ENCODE measurements at regions not wholly inside any gene's neighbourhood (a gene's known extent, or its start where the extent isn't known, plus 50 kb on each side); places are given as distances from the start of the nearest gene placed in this dataset.

DNA sequence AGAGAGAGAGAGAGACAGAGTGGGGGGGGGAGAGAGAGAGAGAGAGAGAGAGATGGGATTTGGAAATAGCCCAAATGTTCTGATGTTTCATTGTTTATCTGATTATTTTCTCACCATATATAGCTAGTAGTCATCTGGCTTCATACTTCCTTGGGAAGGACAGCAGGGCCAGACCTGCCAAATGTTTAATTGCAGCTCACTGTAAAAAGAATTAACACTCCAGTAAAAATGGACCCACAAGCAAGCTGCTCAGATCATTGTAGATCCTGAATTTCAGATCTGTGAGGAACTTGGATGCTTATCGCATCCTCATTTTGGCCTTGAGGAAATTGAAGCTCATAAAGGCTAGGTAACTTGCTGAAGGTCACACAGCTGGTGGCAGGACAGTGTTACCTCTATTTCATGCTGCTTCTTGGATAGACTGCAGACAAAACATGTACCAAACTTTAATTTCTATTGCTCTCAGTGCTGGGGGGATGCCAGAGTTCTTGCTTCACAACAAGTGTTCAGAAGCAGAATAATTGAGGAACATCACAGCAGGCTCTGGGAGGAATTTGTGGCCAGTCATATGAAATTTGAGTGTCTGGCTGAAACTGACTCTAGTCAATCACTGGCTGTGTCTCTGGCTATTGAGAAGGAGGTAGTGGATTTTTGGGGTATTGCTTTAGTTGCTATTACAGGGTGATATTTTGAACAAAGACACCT, 223.5 kb downstream of the PIK3C3 start:
- Mint-ChIP-seq H3K27me3 (no peaks in the 10 kb centered on the region), H3K9me3 (no peaks in the 10 kb centered on the region), H3K27ac (no peak overlapping the region), H3K4me3 (no peak overlapping the region), H3K4me1 (ENCODE audit: low read depth) (no peaks in the 10 kb centered on the region), H3K36me3 (ENCODE audit: low read depth) (no peaks in the 10 kb centered on the region)
- DNase-seq = no peak

DNA sequence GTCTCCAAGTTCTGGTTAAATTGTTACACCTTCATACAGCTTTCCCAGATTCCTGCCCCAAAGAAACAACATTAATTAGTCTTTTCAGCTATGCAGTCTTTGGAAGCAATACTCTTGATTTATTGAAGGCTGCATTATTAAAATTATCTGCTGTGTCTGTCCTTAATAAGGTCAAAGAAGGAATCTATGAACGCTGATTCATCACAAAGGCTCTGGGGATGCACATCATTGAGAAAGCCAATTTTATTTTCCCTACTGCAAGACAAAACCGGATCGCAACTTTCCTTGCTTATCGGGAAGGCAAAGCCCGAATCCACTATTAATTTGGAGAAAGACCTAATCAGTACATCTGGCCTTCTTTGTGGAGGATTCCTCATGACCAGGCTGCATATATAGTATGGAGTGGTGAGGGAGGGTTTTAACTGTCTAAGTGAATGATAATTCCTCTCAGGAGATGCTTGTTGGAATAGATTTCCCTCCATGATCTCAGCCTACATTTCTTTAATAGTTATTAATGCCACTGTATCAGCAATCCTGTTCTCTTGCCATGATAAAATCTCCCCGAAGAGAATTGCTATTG, 224.6 kb downstream of the PIK3C3 start:
- Mint-ChIP-seq H3K9me3 (no peaks in the 10 kb centered on the region), H3K36me3 (ENCODE audit: low read depth) (no peaks in the 10 kb centered on the region), H3K27me3 (no peaks in the 10 kb centered on the region), H3K27ac (no peak overlapping the region), H3K4me3 (no peak overlapping the region), H3K4me1 (ENCODE audit: low read depth) (no peaks in the 10 kb centered on the region)
- no peak for DNase-seq

DNA sequence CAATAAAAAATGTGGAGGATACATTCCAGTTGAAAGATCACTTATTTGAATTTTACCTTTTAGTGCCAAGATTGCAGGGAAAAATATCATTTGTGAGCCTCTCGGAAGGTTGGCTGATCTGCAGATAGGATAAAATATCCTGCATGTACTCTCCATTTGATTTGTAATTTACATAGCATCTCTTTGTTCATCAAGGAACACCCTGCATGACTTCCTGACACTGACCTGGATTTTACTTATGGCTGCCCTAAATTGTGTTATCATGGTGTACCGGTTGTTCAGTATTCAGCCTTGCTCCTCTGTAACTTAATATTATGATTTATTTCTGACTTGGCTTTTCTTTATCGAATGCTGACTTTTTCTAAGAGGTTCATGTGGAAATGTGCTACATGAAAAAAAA, 226.4 kb downstream of the PIK3C3 start:
- no peaks in the 10 kb centered on the region for H3K9me3 Mint-ChIP-seq
- DNase-seq = no peak

DNA sequence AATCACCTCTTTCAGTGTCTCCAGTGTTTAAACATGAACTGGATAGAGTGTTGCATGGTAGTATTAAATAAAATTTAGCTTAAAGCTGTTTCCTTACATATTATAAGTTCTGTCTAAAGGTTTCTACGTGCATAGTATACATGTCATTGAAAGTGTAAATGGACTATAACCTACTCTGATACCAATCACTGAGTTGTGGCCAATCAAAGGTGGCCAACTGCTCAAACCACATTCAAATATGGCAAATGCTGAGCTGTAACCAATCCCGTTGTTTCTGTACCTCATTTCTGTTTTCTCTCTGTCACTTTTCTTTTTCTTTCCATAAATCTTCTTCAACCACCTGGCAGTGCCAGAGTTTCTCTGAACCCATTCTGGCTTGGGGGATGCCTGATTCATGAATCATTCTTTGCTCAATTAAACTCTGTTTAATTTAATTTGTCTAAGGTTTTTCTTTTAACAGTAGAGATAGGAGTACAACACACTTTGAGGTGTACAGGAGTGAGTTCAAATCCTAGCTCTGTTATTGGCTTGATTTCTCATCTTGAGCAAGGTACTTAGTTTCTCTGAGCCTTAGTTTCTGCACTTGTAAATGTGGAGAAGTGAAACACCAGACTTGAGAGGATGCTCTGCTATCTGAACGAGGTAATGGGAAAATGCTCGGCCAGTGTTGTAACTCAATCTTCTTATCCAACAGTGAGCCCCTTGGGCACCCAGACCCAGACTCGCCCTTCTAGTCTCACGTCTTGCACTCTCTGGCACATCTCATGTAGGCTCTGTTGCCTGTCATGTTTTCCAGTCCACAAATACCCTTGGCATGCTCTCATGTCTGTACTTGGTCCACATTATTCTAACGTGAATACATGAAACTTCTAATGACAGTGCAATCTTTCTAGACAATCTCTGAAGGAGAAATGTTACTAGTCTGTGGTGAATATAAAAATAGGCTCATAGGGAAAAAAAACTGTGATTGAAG, 228.0 kb downstream of the PIK3C3 start:
- Mint-ChIP-seq H3K4me1 (ENCODE audit: low read depth) (no peaks in the 10 kb centered on the region), H3K9me3 (no peaks in the 10 kb centered on the region), H3K36me3 (ENCODE audit: low read depth) (no peaks in the 10 kb centered on the region), H3K27me3 (no peaks in the 10 kb centered on the region), H3K27ac (no peak overlapping the region), H3K4me3 (no peak overlapping the region)
- no peak for DNase-seq

More for the DNA sequence above, 226.4 kb downstream of the PIK3C3 start:
- no peaks in the 10 kb centered on the region for H3K4me1 Mint-ChIP-seq (ENCODE audit: low read depth)
- H3K36me3 Mint-ChIP-seq (ENCODE audit: low read depth) = no peaks in the 10 kb centered on the region
- no peak overlapping the region for H3K4me3 Mint-ChIP-seq
- H3K27me3 Mint-ChIP-seq = no peaks in the 10 kb centered on the region
- no peak overlapping the region for H3K27ac Mint-ChIP-seq

DNA sequence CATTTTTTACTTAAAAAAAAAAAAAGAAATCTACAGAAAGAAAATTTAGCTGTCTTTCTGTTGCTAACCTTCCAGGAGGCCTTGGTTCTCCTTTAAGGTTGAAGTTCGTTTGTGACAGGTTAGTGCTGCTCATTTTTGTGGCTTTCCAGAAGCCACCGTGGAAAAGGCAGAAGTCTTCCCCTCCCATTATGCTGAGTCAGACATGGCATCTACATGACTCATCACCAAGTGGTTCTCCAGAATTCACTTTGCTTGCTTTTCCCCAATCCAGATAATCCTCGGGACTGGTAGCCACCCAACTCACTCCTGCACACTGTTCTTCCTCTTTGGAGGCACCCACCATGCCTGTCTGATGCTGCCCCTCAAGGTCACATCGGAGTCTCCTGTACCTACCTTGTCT, 228.7 kb downstream of the PIK3C3 start:
- H3K9me3 Mint-ChIP-seq = no peaks in the 10 kb centered on the region

DNA sequence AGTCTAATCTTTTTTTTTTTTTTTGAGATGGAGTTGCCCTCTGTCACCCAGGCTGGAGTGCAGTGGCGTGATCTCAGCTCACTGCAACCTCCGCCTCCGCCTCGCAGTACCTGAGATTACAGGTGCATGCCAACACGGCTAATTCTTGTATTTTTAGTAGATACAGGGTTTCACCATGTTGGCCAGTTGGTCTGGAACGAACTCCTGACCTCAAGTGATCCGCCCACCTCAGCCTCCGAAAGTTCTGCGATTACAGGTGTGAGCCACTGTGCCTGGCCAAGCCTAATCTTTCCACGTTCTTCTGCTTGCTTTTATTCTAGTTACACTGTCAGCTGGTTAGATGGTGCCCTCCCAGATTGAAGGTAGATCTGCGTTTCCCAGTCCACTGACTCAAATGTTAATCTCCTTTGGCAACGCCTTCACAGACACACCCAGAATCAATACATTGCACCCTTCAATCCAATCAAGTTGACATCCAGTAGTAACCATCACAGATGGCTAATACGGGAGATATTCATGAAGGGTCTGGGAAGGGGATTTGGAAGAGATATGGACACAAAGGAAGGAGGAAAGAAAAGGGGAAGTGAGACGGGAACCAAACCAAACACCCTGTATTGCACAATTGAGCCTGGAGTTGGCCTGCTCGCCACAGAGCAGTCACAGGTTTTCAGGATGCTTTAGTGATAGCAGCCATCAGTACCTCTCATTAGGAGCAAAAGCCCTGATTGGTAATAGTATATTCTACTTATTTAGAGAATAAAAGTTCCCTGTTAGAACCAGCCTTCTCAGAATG, 229.8 kb downstream of the PIK3C3 start:
- Mint-ChIP-seq H3K4me3 (no peak overlapping the region), H3K4me1 (ENCODE audit: low read depth) (no peaks in the 10 kb centered on the region), H3K27ac (no peak overlapping the region), H3K9me3 (no peaks in the 10 kb centered on the region), H3K36me3 (ENCODE audit: low read depth) (no peaks in the 10 kb centered on the region), H3K27me3 (no peaks in the 10 kb centered on the region)
- DNase-seq = no peak

More for the DNA sequence above, 228.7 kb downstream of the PIK3C3 start:
- Mint-ChIP-seq H3K27ac (no peak overlapping the region), H3K4me3 (no peak overlapping the region), H3K27me3 (no peaks in the 10 kb centered on the region), H3K4me1 (ENCODE audit: low read depth) (no peaks in the 10 kb centered on the region), H3K36me3 (ENCODE audit: low read depth) (no peaks in the 10 kb centered on the region)
- no peak for DNase-seq

DNA sequence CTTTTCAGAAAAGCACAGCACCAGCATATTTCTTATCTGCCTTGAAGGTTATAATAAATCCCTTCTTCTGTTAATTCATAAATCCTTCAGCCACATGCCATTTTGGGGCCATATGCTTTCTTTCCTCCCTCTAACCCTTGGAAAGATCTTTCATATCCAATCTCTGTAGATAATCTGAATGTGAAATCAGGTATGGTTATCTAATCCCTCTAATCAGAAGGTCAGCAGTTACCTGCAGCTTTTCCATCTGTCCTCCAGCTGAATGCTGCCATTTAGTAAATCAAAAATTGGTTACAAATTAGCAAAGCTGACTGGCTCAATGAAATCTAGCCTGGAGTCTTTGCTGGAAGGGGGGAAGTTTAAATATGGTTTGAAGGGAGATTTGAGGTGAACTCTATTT, 230.5 kb downstream of the PIK3C3 start:
- Mint-ChIP-seq H3K4me1 (ENCODE audit: low read depth) (no peaks in the 10 kb centered on the region), H3K36me3 (ENCODE audit: low read depth) (no peaks in the 10 kb centered on the region), H3K27me3 (no peaks in the 10 kb centered on the region), H3K4me3 (no peak overlapping the region), H3K27ac (no peak overlapping the region), H3K9me3 (no peaks in the 10 kb centered on the region)
- DNase-seq = no peak

DNA sequence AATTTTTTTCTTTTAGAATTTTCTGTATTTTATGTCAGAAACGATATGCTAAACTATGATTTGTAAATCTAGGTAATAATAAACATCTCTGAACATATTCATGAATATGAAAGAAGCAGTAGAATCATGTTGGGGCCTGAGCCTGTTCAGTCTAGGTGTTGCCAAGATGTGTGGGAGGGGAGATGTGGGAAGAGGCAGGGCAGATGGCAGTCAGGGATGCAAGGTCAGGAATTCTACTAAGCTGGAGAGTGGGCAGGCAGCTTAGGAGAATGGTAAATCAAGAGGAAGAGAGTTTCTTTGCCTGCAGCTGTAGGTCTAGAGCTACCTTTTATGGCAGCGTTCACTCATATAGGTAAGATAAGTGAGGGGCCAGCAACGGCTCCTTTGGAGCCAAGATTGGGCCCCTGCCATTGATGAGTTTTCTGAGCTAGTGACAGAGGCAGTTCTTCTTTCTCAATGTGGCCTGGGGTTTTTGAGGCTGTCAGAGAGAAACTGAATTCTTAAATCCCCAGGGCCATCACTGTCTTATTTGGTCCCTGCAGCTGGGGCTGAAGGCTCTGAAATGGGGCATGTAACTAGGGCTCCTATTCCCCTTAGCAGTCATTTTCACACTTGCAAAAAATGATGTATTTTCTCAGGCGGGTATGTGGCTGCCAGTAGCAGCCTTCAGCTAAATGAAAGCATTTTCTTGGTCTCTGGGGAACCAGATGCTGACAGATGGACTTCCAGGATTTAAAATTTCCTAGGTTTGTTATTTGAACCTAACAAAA, 232.8 kb downstream of the PIK3C3 start:
- H3K4me3 Mint-ChIP-seq = no peak overlapping the region
- no peaks in the 10 kb centered on the region for H3K27me3 Mint-ChIP-seq
- no peak for DNase-seq
- no peaks in the 10 kb centered on the region for H3K36me3 Mint-ChIP-seq (ENCODE audit: low read depth)
- no peaks in the 10 kb centered on the region for H3K9me3 Mint-ChIP-seq
- no peak overlapping the region for H3K27ac Mint-ChIP-seq
- H3K4me1 Mint-ChIP-seq (ENCODE audit: low read depth) = no peaks in the 10 kb centered on the region

DNA sequence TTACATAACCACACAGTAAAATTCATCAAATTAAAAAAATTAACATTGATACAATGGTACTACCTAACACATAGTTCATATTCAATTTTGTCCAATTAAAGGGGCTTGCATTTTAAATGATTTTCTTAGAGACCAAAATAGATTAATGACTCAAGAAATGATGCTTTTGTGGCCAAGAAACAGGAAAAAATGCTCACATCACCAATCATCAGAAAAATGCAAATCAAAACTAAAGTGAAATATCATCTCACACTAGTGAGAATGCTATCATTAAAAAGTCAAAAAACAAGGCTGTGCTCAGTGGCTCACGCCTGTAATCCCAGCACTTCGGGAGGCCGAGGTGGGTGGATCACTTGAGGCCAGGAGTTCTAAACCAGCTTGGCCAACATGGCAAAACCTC, 235.6 kb downstream of the PIK3C3 start:
- H3K9me3 Mint-ChIP-seq = no peaks in the 10 kb centered on the region
- no peak overlapping the region for H3K4me3 Mint-ChIP-seq
- no peaks in the 10 kb centered on the region for H3K4me1 Mint-ChIP-seq (ENCODE audit: low read depth)
- no peaks in the 10 kb centered on the region for H3K27me3 Mint-ChIP-seq
- H3K27ac Mint-ChIP-seq = no peak overlapping the region
- H3K36me3 Mint-ChIP-seq (ENCODE audit: low read depth) = no peaks in the 10 kb centered on the region
- DNase-seq = no peak

DNA sequence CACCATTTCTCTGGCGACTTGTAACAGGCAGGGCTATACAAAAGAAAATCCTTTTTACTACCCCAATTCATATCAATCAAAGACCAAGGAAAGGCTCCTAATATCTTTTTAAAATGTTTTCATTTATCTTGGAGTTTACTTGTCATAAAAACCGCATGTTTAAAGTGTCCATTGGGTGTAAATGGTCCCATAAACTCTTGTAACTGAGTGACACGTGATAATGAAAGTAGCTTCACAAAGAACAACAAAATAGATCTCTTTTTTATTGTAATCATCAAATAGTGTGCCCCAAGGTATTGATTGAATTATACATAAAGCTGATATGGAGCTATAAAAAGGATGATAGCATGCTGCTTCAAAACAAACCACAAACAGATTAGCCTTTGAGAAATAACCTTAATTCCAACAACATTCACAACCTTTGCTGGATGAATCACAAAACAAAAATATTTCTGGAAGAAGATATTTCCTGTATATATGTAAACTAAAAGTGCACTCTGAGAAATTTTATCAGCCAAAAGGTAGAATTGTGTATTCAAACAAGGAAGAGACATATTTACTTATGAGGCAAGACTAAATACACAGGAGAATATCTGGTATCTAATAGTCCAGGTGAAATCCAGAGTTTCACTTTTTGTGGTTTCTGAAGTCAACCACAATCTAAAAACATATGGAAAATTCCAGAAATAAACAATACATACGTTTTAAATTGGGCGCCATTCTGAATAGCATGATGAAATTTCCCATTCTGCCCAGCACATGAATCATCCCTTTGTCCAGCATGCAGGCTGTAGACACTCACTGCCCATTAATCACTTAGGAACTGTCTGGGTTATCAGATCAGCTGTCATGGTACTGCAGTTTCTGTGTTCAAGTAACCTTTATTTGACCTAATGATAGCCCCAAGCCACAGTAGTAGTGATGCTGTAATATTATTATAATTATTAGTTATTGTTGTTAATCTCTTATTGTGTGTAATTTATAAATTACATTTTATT, 237.5 kb downstream of the PIK3C3 start:
- Mint-ChIP-seq H3K9me3 (no peaks in the 10 kb centered on the region), H3K27me3 (no peaks in the 10 kb centered on the region), H3K27ac (no peak overlapping the region), H3K4me1 (ENCODE audit: low read depth) (no peaks in the 10 kb centered on the region), H3K36me3 (ENCODE audit: low read depth) (no peaks in the 10 kb centered on the region), H3K4me3 (no peak overlapping the region)
- no peak for DNase-seq

DNA sequence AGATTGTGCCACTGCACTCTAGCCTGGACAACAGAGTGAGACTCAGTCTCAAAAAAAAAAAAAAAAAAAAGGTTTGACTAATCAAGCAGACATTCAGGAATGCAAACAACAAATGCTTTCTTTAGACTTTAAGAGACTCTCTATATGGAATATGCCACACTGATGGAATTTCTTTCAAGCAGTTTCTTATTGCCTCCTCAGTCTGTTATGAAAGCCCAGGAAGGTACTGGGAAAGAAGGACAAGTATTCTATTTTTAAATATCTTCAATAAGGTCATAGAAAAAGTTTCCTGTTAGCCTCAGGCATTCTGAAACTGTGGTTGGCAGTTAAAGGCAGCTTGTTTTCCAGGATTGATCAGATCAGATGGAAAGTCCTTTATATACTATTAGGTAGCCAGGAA, 241.6 kb downstream of the PIK3C3 start:
- no peaks in the 10 kb centered on the region for H3K9me3 Mint-ChIP-seq
- H3K4me1 Mint-ChIP-seq (ENCODE audit: low read depth) = no peaks in the 10 kb centered on the region
- no peak overlapping the region for H3K4me3 Mint-ChIP-seq
- H3K27ac Mint-ChIP-seq = no peak overlapping the region
- no peaks in the 10 kb centered on the region for H3K36me3 Mint-ChIP-seq (ENCODE audit: low read depth)
- DNase-seq = no peak
- no peaks in the 10 kb centered on the region for H3K27me3 Mint-ChIP-seq

DNA sequence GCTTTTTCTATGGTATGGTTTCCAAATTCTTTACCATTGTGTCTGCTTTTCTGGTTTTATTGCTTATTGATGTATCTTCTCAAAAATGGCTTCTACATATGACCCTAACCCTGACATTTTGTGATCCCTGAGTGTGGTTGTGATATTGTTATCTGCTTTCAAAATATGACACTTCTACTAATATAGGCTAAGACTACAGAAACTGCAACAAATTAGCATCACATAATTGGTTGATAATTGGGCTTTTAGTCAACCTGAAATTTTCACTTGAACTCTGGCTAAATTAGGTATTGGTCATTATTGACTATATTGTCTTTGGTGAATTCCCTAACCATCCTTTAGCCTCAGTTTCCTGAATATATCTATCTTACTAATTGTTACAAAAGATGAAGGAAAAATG, 246.1 kb downstream of the PIK3C3 start:
- H3K9me3 Mint-ChIP-seq = no peaks in the 10 kb centered on the region
- DNase-seq = no peak
- H3K4me1 Mint-ChIP-seq (ENCODE audit: low read depth) = no peaks in the 10 kb centered on the region
- no peaks in the 10 kb centered on the region for H3K27me3 Mint-ChIP-seq
- no peak overlapping the region for H3K27ac Mint-ChIP-seq
- no peaks in the 10 kb centered on the region for H3K36me3 Mint-ChIP-seq (ENCODE audit: low read depth)
- H3K4me3 Mint-ChIP-seq = no peak overlapping the region

DNA sequence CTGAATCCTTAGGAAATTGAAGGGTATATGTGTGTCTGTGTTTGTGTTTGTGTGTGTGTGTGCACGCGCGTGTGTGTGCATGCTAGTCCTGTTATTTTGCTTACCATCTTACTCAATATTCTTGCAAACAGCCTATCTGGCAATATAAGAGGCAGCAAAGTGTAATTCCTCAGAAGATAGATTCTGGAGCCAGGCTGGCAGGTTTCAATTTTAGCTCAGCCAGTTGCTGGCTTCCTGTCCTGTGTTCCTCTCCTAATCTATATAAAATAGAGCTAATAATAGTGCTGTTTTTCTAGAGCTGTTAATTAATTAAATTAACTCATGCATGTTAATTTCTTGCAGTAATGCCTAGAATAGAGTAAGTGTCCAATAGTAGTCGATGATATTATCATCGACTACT, 256.2 kb downstream of the PIK3C3 start:
- no peak overlapping the region for H3K4me3 Mint-ChIP-seq
- no peak overlapping the region for H3K27ac Mint-ChIP-seq
- H3K36me3 Mint-ChIP-seq (ENCODE audit: low read depth) = no peaks in the 10 kb centered on the region
- peaks cover 7% of the 10 kb centered on the region for H3K9me3 Mint-ChIP-seq
- DNase-seq = no peak
- no peaks in the 10 kb centered on the region for H3K4me1 Mint-ChIP-seq (ENCODE audit: low read depth)
- H3K27me3 Mint-ChIP-seq = no peaks in the 10 kb centered on the region

Data from activated T-cell treated with anti-CD3 and anti-CD28 coated beads, Interleukin-2, amount 50 U/mL, for 24 hours (primary cell).